GM23338 (cell line): ENCODE measurements at regions not wholly inside any gene's neighbourhood (a gene's known extent, or its start where the extent isn't known, plus 50 kb on each side); places are given as distances from the start of the nearest gene placed in this dataset.

Experiments used
- CREB1 ChIP-seq: fragments of 250-450 bp; sonication (Bioruptor Pico); IDR thresholded peaks from 2 replicates; pipeline ENCODE4 v1.5.0; 2020; ENCODE audit warnings: low read depth, mild to moderate bottlenecking, moderate library complexity
- ETS1 ChIP-seq: IDR thresholded peaks from 2 replicates; pipeline ENCODE4 v1.6.1; 2016; ENCODE audit warnings: antibody characterized with exemption
- EZH2 ChIP-seq: fragments of 200-600 bp; sonication (generic); IDR thresholded peaks from one replicate; pipeline ENCODE4 v1.8.0; 2017; ENCODE audit warnings: antibody characterized with exemption, mild to moderate bottlenecking, low read depth; ENCODE audit not compliant: unreplicated experiment
- EZH2phosphoT487 ChIP-seq: fragments of 200-600 bp; sonication (generic); IDR thresholded peaks from one replicate; pipeline ENCODE4 v1.8.1; 2018; ENCODE audit warnings: antibody characterized with exemption; ENCODE audit not compliant: unreplicated experiment
- JUNB ChIP-seq: IDR thresholded peaks from one replicate; pipeline ENCODE4 v1.6.1; 2016; ENCODE audit warnings: antibody characterized with exemption; ENCODE audit not compliant: unreplicated experiment
- NANOG ChIP-seq: IDR thresholded peaks from 2 replicates; pipeline ENCODE4 v1.6.1; 2016; ENCODE audit warnings: antibody characterized with exemption, borderline replicate concordance
- POLR2AphosphoS5 ChIP-seq: IDR thresholded peaks from 2 replicates; pipeline ENCODE4 v1.6.1; 2016; ENCODE audit warnings: antibody characterized with exemption, low read depth
- REST ChIP-seq: IDR thresholded peaks from one replicate; pipeline ENCODE4 v1.6.1; 2018; ENCODE audit warnings: antibody characterized with exemption; ENCODE audit not compliant: unreplicated experiment
- ZNF114 ChIP-seq: fragments of 250-450 bp; sonication (Bioruptor Pico); IDR thresholded peaks from 2 replicates; pipeline ENCODE4 v1.5.0; 2020; ENCODE audit warnings: mild to moderate bottlenecking, moderate library complexity
- ZNF331 ChIP-seq: fragments of 250-450 bp; sonication (Bioruptor Pico); IDR thresholded peaks from 2 replicates; pipeline ENCODE4 v1.5.0; 2020; ENCODE audit warnings: low read depth, mild to moderate bottlenecking, moderate library complexity
- TF ChIP-seq, protein P1 (sequence below), 2 experiments: fragments of 200-600 bp in 1 of 2; sonication (generic) in 1 of 2; conservative IDR thresholded peaks; 2 replicates each; pipeline versions ENCODE4 v1.5.1 to v1.6.1; 2016 to 2017; ENCODE audit warnings: antibody characterized with exemption in 2 of 2, low read depth in 2 of 2, mild to moderate bottlenecking in 2 of 2, moderate library complexity in 1 of 2
- TF ChIP-seq, protein P2 (sequence below): fragments of 250-450 bp; sonication (Bioruptor Pico); IDR thresholded peaks from 2 replicates; pipeline ENCODE4 v1.5.0; 2020; ENCODE audit warnings: mild to moderate bottlenecking, moderate library complexity

DNA sequence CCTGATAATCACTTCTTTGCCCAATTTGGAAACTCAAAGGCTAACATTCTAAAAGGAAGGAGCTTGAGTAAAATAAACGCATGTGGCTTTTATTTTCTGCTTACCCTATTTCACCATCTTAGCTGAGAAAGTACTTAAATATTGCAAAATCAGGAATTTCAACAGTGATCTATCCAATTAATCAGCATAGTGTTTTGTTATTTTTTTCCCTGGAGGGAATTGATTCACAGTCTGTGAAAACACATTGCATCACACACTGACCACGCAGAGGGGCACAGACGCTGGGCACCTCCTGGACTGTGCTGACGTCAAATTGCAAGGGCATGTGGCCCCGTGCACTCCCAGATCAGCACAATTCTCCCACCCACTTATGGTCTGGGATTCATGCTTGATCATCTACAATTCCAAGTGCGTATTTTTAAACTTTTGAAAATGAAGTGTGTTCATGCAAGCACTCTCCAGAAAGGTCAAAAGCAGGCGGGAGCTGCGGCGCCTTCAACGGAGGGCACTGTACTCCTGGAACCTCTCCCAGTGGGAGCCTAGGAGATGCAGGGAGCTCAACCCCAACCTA, 320.6 kb upstream of the PPARGC1A start:
- TF ChIP-seq REST: no peak
- TF ChIP-seq EZH2: no peak
- no peak for TF ChIP-seq JUNB
- TF ChIP-seq, protein P1, sequence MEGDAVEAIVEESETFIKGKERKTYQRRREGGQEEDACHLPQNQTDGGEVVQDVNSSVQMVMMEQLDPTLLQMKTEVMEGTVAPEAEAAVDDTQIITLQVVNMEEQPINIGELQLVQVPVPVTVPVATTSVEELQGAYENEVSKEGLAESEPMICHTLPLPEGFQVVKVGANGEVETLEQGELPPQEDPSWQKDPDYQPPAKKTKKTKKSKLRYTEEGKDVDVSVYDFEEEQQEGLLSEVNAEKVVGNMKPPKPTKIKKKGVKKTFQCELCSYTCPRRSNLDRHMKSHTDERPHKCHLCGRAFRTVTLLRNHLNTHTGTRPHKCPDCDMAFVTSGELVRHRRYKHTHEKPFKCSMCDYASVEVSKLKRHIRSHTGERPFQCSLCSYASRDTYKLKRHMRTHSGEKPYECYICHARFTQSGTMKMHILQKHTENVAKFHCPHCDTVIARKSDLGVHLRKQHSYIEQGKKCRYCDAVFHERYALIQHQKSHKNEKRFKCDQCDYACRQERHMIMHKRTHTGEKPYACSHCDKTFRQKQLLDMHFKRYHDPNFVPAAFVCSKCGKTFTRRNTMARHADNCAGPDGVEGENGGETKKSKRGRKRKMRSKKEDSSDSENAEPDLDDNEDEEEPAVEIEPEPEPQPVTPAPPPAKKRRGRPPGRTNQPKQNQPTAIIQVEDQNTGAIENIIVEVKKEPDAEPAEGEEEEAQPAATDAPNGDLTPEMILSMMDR (conservative IDR thresholded peaks at IDR 0.05; ENCODE audit: low read depth in 2 of 2): no peak
- no peak for TF ChIP-seq EZH2phosphoT487
- no peak for TF ChIP-seq POLR2AphosphoS5
- no peak for TF ChIP-seq ZNF114
- no peak for TF ChIP-seq ETS1
- no peak for TF ChIP-seq CREB1
- TF ChIP-seq, protein P2, sequence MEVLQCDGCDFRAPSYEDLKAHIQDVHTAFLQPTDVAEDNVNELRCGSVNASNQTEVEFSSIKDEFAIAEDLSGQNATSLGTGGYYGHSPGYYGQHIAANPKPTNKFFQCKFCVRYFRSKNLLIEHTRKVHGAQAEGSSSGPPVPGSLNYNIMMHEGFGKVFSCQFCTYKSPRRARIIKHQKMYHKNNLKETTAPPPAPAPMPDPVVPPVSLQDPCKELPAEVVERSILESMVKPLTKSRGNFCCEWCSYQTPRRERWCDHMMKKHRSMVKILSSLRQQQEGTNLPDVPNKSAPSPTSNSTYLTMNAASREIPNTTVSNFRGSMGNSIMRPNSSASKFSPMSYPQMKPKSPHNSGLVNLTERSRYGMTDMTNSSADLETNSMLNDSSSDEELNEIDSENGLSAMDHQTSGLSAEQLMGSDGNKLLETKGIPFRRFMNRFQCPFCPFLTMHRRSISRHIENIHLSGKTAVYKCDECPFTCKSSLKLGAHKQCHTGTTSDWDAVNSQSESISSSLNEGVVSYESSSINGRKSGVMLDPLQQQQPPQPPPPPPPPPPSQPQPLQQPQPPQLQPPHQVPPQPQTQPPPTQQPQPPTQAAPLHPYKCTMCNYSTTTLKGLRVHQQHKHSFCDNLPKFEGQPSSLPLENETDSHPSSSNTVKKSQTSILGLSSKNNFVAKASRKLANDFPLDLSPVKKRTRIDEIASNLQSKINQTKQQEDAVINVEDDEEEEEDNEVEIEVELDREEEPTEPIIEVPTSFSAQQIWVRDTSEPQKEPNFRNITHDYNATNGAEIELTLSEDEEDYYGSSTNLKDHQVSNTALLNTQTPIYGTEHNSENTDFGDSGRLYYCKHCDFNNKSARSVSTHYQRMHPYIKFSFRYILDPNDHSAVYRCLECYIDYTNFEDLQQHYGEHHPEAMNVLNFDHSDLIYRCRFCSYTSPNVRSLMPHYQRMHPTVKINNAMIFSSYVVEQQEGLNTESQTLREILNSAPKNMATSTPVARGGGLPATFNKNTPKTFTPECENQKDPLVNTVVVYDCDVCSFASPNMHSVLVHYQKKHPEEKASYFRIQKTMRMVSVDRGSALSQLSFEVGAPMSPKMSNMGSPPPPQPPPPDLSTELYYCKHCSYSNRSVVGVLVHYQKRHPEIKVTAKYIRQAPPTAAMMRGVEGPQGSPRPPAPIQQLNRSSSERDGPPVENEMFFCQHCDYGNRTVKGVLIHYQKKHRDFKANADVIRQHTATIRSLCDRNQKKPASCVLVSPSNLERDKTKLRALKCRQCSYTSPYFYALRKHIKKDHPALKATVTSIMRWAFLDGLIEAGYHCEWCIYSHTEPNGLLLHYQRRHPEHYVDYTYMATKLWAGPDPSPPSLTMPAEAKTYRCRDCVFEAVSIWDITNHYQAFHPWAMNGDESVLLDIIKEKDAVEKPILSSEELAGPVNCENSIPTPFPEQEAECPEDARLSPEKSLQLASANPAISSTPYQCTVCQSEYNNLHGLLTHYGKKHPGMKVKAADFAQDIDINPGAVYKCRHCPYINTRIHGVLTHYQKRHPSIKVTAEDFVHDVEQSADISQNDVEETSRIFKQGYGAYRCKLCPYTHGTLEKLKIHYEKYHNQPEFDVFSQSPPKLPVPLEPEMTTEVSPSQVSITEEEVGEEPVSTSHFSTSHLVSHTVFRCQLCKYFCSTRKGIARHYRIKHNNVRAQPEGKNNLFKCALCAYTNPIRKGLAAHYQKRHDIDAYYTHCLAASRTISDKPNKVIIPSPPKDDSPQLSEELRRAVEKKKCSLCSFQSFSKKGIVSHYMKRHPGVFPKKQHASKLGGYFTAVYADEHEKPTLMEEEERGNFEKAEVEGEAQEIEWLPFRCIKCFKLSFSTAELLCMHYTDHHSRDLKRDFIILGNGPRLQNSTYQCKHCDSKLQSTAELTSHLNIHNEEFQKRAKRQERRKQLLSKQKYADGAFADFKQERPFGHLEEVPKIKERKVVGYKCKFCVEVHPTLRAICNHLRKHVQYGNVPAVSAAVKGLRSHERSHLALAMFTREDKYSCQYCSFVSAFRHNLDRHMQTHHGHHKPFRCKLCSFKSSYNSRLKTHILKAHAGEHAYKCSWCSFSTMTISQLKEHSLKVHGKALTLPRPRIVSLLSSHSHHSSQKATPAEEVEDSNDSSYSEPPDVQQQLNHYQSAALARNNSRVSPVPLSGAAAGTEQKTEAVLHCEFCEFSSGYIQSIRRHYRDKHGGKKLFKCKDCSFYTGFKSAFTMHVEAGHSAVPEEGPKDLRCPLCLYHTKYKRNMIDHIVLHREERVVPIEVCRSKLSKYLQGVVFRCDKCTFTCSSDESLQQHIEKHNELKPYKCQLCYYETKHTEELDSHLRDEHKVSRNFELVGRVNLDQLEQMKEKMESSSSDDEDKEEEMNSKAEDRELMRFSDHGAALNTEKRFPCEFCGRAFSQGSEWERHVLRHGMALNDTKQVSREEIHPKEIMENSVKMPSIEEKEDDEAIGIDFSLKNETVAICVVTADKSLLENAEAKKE: no peak
- TF ChIP-seq ZNF331 (CRISPR knock-in tag): no peak
- TF ChIP-seq NANOG: no peak
